NCI-H1436 treated with DMSO at 0.1 percent for 48 hours (cell line): ENCODE measurements at regions not wholly inside any gene's neighbourhood (a gene's known extent, or its start where the extent isn't known, plus 50 kb on each side); places are given as distances from the start of the nearest gene placed in this dataset.

Source experiments
- DNase-seq: peaks from one replicate; lab custom pipeline; 2025; lab: John Stamatoyannopoulos, UW

- DNase-seq: no peak
These were observed 196.6 kb upstream of the GOLIM4 start for GRCh38 chr3:168292296-168292695.

GRCh38 chr3:168289471-168290008 lies 193.8 kb upstream of the GOLIM4 start:
- DNase-seq: no peak

- no peak for DNase-seq
These were observed 193.0 kb upstream of the GOLIM4 start for GRCh38 chr3:168288511-168289401.

GRCh38 chr3:168285506-168285905 lies 189.8 kb upstream of the GOLIM4 start:
- DNase-seq: no peak

GRCh38 chr3:168284728-168285127 lies 189.0 kb upstream of the GOLIM4 start:
- no peak for DNase-seq

- DNase-seq: no peak
These were observed 179.9 kb upstream of the GOLIM4 start for GRCh38 chr3:168275662-168276061.

- DNase-seq: no peak
These were observed 178.2 kb upstream of the GOLIM4 start for GRCh38 chr3:168273917-168274316.

- no peak for DNase-seq
These were observed 177.3 kb upstream of the GOLIM4 start for GRCh38 chr3:168273036-168273435.

- DNase-seq: no peak
These were observed 176.7 kb upstream of the GOLIM4 start for GRCh38 chr3:168272343-168272985.

GRCh38 chr3:168271932-168272331 lies 176.2 kb upstream of the GOLIM4 start:
- no peak for DNase-seq

GRCh38 chr3:168269001-168269400 lies 173.3 kb upstream of the GOLIM4 start:
- DNase-seq: no peak

- no peak for DNase-seq
These were observed 171.5 kb upstream of the GOLIM4 start for GRCh38 chr3:168267179-168267578.

- no peak for DNase-seq
These were observed 170.6 kb upstream of the GOLIM4 start for GRCh38 chr3:168266335-168266734.

- no peak for DNase-seq
These were observed 167.2 kb upstream of the GOLIM4 start for GRCh38 chr3:168262887-168263286.

GRCh38 chr3:168260859-168261258 lies 165.1 kb upstream of the GOLIM4 start:
- no peak for DNase-seq

- DNase-seq: no peak
These were observed 155.6 kb upstream of the GOLIM4 start for GRCh38 chr3:168251371-168251770.

GRCh38 chr3:168250415-168250861 lies 154.7 kb upstream of the GOLIM4 start:
- DNase-seq: no peak

GRCh38 chr3:168249550-168250414 lies 154.1 kb upstream of the GOLIM4 start:
- no peak for DNase-seq

- no peak for DNase-seq
These were observed 153.5 kb upstream of the GOLIM4 start for GRCh38 chr3:168249205-168249549.

- DNase-seq: no peak
These were observed 152.9 kb upstream of the GOLIM4 start for GRCh38 chr3:168248383-168249204.

- DNase-seq: no peak
These were observed 145.4 kb upstream of the GOLIM4 start for GRCh38 chr3:168241156-168241555.
